CD14-positive monocyte (primary cell): ENCODE measurements at regions not wholly inside any gene's neighbourhood (a gene's known extent, or its start where the extent isn't known, plus 50 kb on each side); places are given as distances from the start of the nearest gene placed in this dataset.

ENCODE experiments used
- DNase-seq, 3 donors: peaks; one replicate each; pipeline ENCODE4 v3.0.0-alpha.2; 2011 to 2022
- H2AFZ ChIP-seq: 2 replicates; pipeline ENCODE4 v1.6.0; 2012; ENCODE audit warnings: mild to moderate bottlenecking, low read depth, low read length, inconsistent platforms; ENCODE audit not compliant: insufficient read depth, poor library complexity, severe bottlenecking
- H3K27ac ChIP-seq, 2 donors: 1 replicate in 1 of 2; 2 replicates in 1 of 2; pipeline ENCODE4 v1.5.1; 2012 to 2013; ENCODE audit warnings: low read length in 2 of 2, control low read depth in 1 of 2, inconsistent platforms in 1 of 2, low read depth in 1 of 2, mild to moderate bottlenecking in 1 of 2
- H3K27me3 ChIP-seq, 2 donors: one replicate each; pipeline versions ENCODE4 v1.6.0 to v1.6.1; 2011 to 2013; ENCODE audit warnings: low read length in 2 of 2; ENCODE audit not compliant: control insufficient read depth in 2 of 2, insufficient read depth in 2 of 2
- H3K36me3 ChIP-seq, 2 donors: replicated peaks in 1 of 2; 1 replicate in 1 of 2; 2 replicates in 1 of 2; pipeline versions ENCODE4 v1.5.1 to v1.6.1; 2012 to 2013; ENCODE audit warnings: low read length in 2 of 2, control low read depth in 1 of 2, inconsistent platforms in 1 of 2, mild to moderate bottlenecking in 1 of 2; ENCODE audit not compliant: insufficient read depth in 2 of 2, control insufficient read depth in 1 of 2
- H3K4me1 ChIP-seq, 2 donors: 1 replicate in 1 of 2; 2 replicates in 1 of 2; pipeline versions ENCODE4 v1.5.1 to v1.6.1; 2012 to 2013; ENCODE audit warnings: low read length in 2 of 2, control low read depth in 1 of 2, inconsistent platforms in 1 of 2, mild to moderate bottlenecking in 1 of 2, moderate library complexity in 1 of 2; ENCODE audit not compliant: insufficient read depth in 2 of 2, control insufficient read depth in 1 of 2
- H3K4me2 ChIP-seq: replicated peaks from 2 replicates; pipeline ENCODE3; 2012; ENCODE audit warnings: low read length, moderate library complexity, mild to moderate bottlenecking; ENCODE audit not compliant: poor library complexity, severe bottlenecking; ENCODE audit errors: extremely low read depth
- H3K4me3 ChIP-seq, 3 experiments: fragments of 200-600 bp in 1 of 3; sonication (generic) in 1 of 3; replicated peaks in 1 of 3; 1 replicate in 2 of 3; 2 replicates in 1 of 3; pipeline ENCODE4 v1.5.1; 2011 to 2013; ENCODE audit warnings: low read length in 3 of 3, mild to moderate bottlenecking in 3 of 3, control low read depth in 2 of 3, low read depth in 2 of 3, inconsistent platforms in 1 of 3, moderate library complexity in 1 of 3
- H3K79me2 ChIP-seq: 2 replicates; pipeline ENCODE4 v1.6.0; 2012; ENCODE audit warnings: mild to moderate bottlenecking, control low read depth, inconsistent platforms, low read length, moderate library complexity; ENCODE audit not compliant: insufficient read depth
- H3K9ac ChIP-seq: 2 replicates; pipeline ENCODE4 v1.6.0; 2017; ENCODE audit warnings: low read length, mild to moderate bottlenecking; ENCODE audit not compliant: insufficient read depth, poor library complexity, severe bottlenecking
- H3K9me3 ChIP-seq, 2 donors: replicated peaks in 1 of 2; 1 replicate in 1 of 2; 2 replicates in 1 of 2; pipeline versions ENCODE4 v1.5.1 to v1.6.1; 2012 to 2013; ENCODE audit warnings: low read length in 2 of 2, control low read depth in 1 of 2; ENCODE audit not compliant: control insufficient read depth in 1 of 2, insufficient read depth in 1 of 2
- H4K20me1 ChIP-seq: 2 replicates; pipeline ENCODE4 v1.6.0; 2012; ENCODE audit warnings: mild to moderate bottlenecking, low read length, control low read depth, moderate library complexity; ENCODE audit not compliant: insufficient read depth
- H3K27ac Mint-ChIP-seq, 7 donors: one replicate each; pipeline ENCODE4 v1.8.0; 2020; ENCODE audit warnings: mild to moderate bottlenecking in 7 of 7, mixed read lengths in 7 of 7, moderate library complexity in 6 of 7, inconsistent platforms in 2 of 7
- H3K27me3 Mint-ChIP-seq, 3 donors: one replicate each; pipeline ENCODE4 v1.8.0; 2021 to 2022; ENCODE audit warnings: low read depth in 3 of 3, mild to moderate bottlenecking in 3 of 3, mixed read lengths in 3 of 3, moderate library complexity in 3 of 3, inconsistent platforms in 1 of 3
- H3K36me3 Mint-ChIP-seq, 2 donors: one replicate each; pipeline ENCODE4 v1.8.0; 2020; ENCODE audit warnings: mixed read lengths in 2 of 2, inconsistent platforms in 1 of 2, mild to moderate bottlenecking in 1 of 2
- H3K4me1 Mint-ChIP-seq: one replicate; pipeline ENCODE4 v1.8.0; 2020; ENCODE audit warnings: mild to moderate bottlenecking, mixed read lengths
- H3K4me3 Mint-ChIP-seq, 2 donors: one replicate each; pipeline ENCODE4 v1.8.0; 2020; ENCODE audit warnings: mild to moderate bottlenecking in 2 of 2, mixed read lengths in 2 of 2, moderate library complexity in 1 of 2
- H3K9me3 Mint-ChIP-seq, 7 donors: one replicate each; pipeline ENCODE4 v1.8.0; 2020 to 2022; ENCODE audit warnings: mixed read lengths in 7 of 7, mild to moderate bottlenecking in 6 of 7, moderate library complexity in 6 of 7, inconsistent platforms in 2 of 7
- WGBS: methylation state at CpG from one replicate; pipeline ENCODE4 v1.1.5; 2013; ENCODE audit warnings: missing lambda C conversion rate; ENCODE audit not compliant: insufficient coverage; 5-methylcytosine and 5-hydroxymethylcytosine counted together
- intact Hi-C, 2 donors: fragments of 100-400 bp; cut with micrococcal nuclease; formaldehyde crosslinking; loops; one replicate each; pipeline versions ENCODE4 v1.15.0 to v1.15.1; 2023
- TF ChIP-seq, protein P1 (sequence below): fragments of 200-600 bp; IDR thresholded peaks from one replicate; pipeline ENCODE4 v1.8.0; 2022; ENCODE audit warnings: antibody characterized with exemption, mild to moderate bottlenecking

DNA sequence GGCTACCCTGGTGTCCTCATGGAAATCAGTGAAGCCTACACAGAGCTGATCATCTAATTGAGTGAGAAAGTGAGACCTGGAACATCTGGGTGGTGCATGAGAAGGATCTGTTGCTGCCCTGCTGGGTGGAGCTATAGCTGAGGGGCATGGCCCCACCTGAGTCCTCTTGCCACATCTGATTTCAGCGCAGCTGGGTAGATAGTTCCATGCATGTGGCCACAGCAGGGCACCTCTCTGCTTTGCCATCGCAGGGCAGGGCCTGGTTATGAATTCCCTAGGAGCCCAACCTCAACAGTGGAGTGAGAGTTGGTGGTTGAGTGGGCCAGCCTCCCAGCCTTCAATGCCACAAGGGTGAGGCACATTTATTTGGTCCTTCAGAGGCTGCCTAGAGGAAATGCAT is 407.8 kb downstream of the BCL11B start:
- Histone ChIP-seq H3K79me2 (no peaks in the 10 kb centered on the region), H3K36me3 (no peaks in the 10 kb centered on the region), H3K4me3 (no peak overlapping the region), H2AFZ (no peak overlapping the region), H4K20me1 (no peaks in the 10 kb centered on the region), H3K4me1 (no peaks in the 10 kb centered on the region), H3K4me2 (no peak overlapping the region), H3K9ac (no peak overlapping the region), H3K9me3 (no peaks in the 10 kb centered on the region), H3K27me3 (no peaks in the 10 kb centered on the region), H3K27ac (no peak overlapping the region)
- Mint-ChIP-seq H3K9me3 (peaks cover 0 to 8% (median 3%) of the 10 kb centered on the region in 7 donors), H3K4me3 (no peak overlapping the region), H3K27me3 (peaks cover 0 to 5% (median 5%) of the 10 kb centered on the region in 3 donors), H3K4me1 (no peaks in the 10 kb centered on the region), H3K36me3 (no peaks in the 10 kb centered on the region), H3K27ac (no peak overlapping the region)
- TF ChIP-seq, protein P1, sequence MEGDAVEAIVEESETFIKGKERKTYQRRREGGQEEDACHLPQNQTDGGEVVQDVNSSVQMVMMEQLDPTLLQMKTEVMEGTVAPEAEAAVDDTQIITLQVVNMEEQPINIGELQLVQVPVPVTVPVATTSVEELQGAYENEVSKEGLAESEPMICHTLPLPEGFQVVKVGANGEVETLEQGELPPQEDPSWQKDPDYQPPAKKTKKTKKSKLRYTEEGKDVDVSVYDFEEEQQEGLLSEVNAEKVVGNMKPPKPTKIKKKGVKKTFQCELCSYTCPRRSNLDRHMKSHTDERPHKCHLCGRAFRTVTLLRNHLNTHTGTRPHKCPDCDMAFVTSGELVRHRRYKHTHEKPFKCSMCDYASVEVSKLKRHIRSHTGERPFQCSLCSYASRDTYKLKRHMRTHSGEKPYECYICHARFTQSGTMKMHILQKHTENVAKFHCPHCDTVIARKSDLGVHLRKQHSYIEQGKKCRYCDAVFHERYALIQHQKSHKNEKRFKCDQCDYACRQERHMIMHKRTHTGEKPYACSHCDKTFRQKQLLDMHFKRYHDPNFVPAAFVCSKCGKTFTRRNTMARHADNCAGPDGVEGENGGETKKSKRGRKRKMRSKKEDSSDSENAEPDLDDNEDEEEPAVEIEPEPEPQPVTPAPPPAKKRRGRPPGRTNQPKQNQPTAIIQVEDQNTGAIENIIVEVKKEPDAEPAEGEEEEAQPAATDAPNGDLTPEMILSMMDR, result no peak
- intact Hi-C loops, result no loop called here
- WGBS, result 81% methylated on average over 2 of the region's 2 CpGs
- no peak for DNase-seq

DNA sequence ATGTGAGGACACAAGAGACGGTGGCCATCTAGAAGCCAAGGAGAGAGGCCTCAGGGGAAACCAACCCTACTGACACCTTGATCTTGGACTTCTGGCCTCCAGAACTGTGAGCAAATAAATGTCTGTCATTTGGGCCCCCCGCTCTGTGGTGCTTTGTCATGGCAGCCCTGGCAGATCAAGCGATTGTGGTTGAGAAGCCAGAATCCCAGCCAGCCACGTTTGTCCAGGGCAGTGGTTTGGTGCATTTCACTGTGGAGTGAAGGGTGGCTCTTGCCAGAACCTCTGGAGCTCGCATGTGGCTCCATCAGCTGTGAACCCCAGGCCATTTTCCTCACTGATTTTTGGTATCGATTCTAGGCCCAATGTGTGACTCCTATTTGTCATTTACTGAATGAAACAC is 404.9 kb downstream of the BCL11B start:
- H3K27me3 Mint-ChIP-seq, result peaks cover 0 to 4% (median 1%) of the 10 kb centered on the region in 3 donors
- no peaks in the 10 kb centered on the region for H3K27me3 ChIP-seq

More for the DNA sequence above, 404.9 kb downstream of the BCL11B start:
- no peak overlapping the region for H3K4me2 ChIP-seq
- no peaks in the 10 kb centered on the region for H3K79me2 ChIP-seq
- no peaks in the 10 kb centered on the region for H3K4me1 ChIP-seq
- H3K4me3 ChIP-seq, result no peak overlapping the region
- WGBS, result 88% methylated on average over 5 of the region's 6 CpGs
- H3K9me3 ChIP-seq, result no peaks in the 10 kb centered on the region
- H2AFZ ChIP-seq, result no peak overlapping the region
- H3K9me3 Mint-ChIP-seq, result peaks cover 0 to 7% (median 2%) of the 10 kb centered on the region in 7 donors
- TF ChIP-seq, protein P1, result no peak
- no peaks in the 10 kb centered on the region for H3K4me1 Mint-ChIP-seq
- H3K9ac ChIP-seq, result no peak overlapping the region
- intact Hi-C loops, result no loop called here
- H4K20me1 ChIP-seq, result no peaks in the 10 kb centered on the region
- H3K36me3 ChIP-seq, result no peaks in the 10 kb centered on the region
- no peaks in the 10 kb centered on the region for H3K36me3 Mint-ChIP-seq
- no peak overlapping the region for H3K27ac ChIP-seq
- no peak overlapping the region for H3K27ac Mint-ChIP-seq
- DNase-seq, result no peak
- no peak overlapping the region for H3K4me3 Mint-ChIP-seq
